C4-2B (cell line): ENCODE measurements at regions not wholly inside any gene's neighbourhood (a gene's known extent, or its start where the extent isn't known, plus 50 kb on each side); places are given as distances from the start of the nearest gene placed in this dataset.

Source experiments
- ZFX ChIP-seq: fragments of 450-650 bp; IDR thresholded peaks from 2 replicates; pipeline ENCODE4 v1.6.1; 2017
- TF ChIP-seq, protein P1 (sequence below): fragments of 450-650 bp; conservative IDR thresholded peaks from 2 replicates; pipeline ENCODE4 v1.5.1; 2017; ENCODE audit warnings: mild to moderate bottlenecking

DNA sequence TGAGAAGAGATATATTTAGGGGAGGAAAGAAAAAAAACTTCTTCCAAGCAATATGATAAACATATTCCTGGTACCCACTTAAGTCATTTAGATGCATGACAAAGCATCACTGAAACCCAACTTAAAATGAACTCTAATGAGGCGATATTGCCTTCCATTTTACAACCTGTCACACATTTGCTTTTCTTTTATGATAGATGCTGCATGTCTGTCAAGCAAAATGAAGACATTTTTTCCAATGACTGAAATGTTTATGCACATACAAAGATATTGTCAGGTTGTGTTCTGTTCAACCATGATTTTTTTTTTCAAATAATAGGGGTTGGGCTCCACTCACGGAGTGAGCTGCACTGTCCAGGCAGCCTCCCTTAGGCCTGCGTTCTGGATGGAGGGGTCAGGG lies 894.4 kb downstream of the SORCS3 start:
- TF ChIP-seq, protein P1, sequence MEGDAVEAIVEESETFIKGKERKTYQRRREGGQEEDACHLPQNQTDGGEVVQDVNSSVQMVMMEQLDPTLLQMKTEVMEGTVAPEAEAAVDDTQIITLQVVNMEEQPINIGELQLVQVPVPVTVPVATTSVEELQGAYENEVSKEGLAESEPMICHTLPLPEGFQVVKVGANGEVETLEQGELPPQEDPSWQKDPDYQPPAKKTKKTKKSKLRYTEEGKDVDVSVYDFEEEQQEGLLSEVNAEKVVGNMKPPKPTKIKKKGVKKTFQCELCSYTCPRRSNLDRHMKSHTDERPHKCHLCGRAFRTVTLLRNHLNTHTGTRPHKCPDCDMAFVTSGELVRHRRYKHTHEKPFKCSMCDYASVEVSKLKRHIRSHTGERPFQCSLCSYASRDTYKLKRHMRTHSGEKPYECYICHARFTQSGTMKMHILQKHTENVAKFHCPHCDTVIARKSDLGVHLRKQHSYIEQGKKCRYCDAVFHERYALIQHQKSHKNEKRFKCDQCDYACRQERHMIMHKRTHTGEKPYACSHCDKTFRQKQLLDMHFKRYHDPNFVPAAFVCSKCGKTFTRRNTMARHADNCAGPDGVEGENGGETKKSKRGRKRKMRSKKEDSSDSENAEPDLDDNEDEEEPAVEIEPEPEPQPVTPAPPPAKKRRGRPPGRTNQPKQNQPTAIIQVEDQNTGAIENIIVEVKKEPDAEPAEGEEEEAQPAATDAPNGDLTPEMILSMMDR = no peak
- TF ChIP-seq ZFX = no peak
